ENCODE measurements at regions not wholly inside any gene's neighbourhood (a gene's known extent, or its start where the extent isn't known, plus 50 kb on each side); places are given as distances from the start of the nearest gene placed in this dataset.

- Histone ChIP-seq H3K36me3 (ENCODE audit: insufficient read depth, low read length) (no peaks in the 10 kb centered on the region), H3K4me3 (ENCODE audit: low read length) (no peak overlapping the region), H3K9me3 (ENCODE audit: control insufficient read depth in 1 of 2, insufficient read depth in 1 of 2, low read length in 2 of 2) (no peaks in the 10 kb centered on the region), H3K27ac (ENCODE audit: low read depth in 1 of 2, low read length in 2 of 2) (no peak overlapping the region), H3K27me3 (ENCODE audit: control insufficient read depth in 1 of 2, insufficient read depth in 2 of 2, low read length in 2 of 2) (no peaks in the 10 kb centered on the region), H3K4me1 (ENCODE audit: insufficient read depth, low read length) (no peaks in the 10 kb centered on the region)
- ATAC-seq (ENCODE audit: poor library complexity) (no peak), DNase-seq (no peak)
- no peak overlapping the region for H3K27ac Mint-ChIP-seq
- H3K27me3 Mint-ChIP-seq, result no peaks in the 10 kb centered on the region
- no peaks in the 10 kb centered on the region for H3K36me3 Mint-ChIP-seq (ENCODE audit: low read depth)
- POLR2A ChIA-PET, result no interaction called here
- no peak for TF ChIP-seq CTCF (IDR thresholded peaks at IDR 0.05)
- intact Hi-C loops (cut with DNase I, micrococcal nuclease), result no loop called here
- CTCF ChIA-PET, result no interaction called here
- no peaks in the 10 kb centered on the region for H3K4me1 Mint-ChIP-seq (ENCODE audit: low read depth)
- no peak overlapping the region for H3K4me3 Mint-ChIP-seq
- peaks cover 9% of the 10 kb centered on the region for H3K9me3 Mint-ChIP-seq
These were observed 301.5 kb downstream of the PYDC2 start for GRCh38 chr3:191762323-191762960.

- no peaks in the 10 kb centered on the region for H3K27me3 Mint-ChIP-seq
- H3K36me3 ChIP-seq (ENCODE audit: insufficient read depth, low read length), result no peaks in the 10 kb centered on the region
- no peak for TF ChIP-seq CTCF (IDR thresholded peaks at IDR 0.05)
- DNase-seq (no peak), ATAC-seq (ENCODE audit: poor library complexity) (no peak)
- no peaks in the 10 kb centered on the region for H3K4me1 ChIP-seq (ENCODE audit: insufficient read depth, low read length)
- H3K27me3 ChIP-seq (ENCODE audit: control insufficient read depth in 1 of 2, insufficient read depth in 2 of 2, low read length in 2 of 2), result no peaks in the 10 kb centered on the region
- H3K4me3 Mint-ChIP-seq, result no peak overlapping the region
- CTCF ChIA-PET, result no interaction called here
- no peak overlapping the region for H3K4me3 ChIP-seq (ENCODE audit: low read length)
- no peak overlapping the region for H3K27ac ChIP-seq (ENCODE audit: low read depth in 1 of 2, low read length in 2 of 2)
- POLR2A ChIA-PET, result no interaction called here
- H3K9me3 ChIP-seq (ENCODE audit: control insufficient read depth in 1 of 2, insufficient read depth in 1 of 2, low read length in 2 of 2), result no peaks in the 10 kb centered on the region
- intact Hi-C loops (cut with DNase I, micrococcal nuclease), result no loop called here
- H3K36me3 Mint-ChIP-seq (ENCODE audit: low read depth), result no peaks in the 10 kb centered on the region
- no peaks in the 10 kb centered on the region for H3K4me1 Mint-ChIP-seq (ENCODE audit: low read depth)
- peaks cover 16% of the 10 kb centered on the region for H3K9me3 Mint-ChIP-seq
- H3K27ac Mint-ChIP-seq, result no peak overlapping the region
These were observed 307.5 kb downstream of the PYDC2 start for GRCh38 chr3:191768421-191768820.

- no peak overlapping the region for H3K4me3 Mint-ChIP-seq
- H3K27ac ChIP-seq (ENCODE audit: low read depth in 1 of 2, low read length in 2 of 2), result no peak overlapping the region
- CTCF ChIA-PET, result no interaction called here
These were observed 309.6 kb downstream of the PYDC2 start for GRCh38 chr3:191770541-191770940.

More at GRCh38 chr3:191770541-191770940, 309.6 kb downstream of the PYDC2 start:
- H3K4me1 Mint-ChIP-seq (ENCODE audit: low read depth), result no peaks in the 10 kb centered on the region
- intact Hi-C loops (cut with DNase I, micrococcal nuclease), result no loop called here
- no peaks in the 10 kb centered on the region for H3K27me3 Mint-ChIP-seq
- ATAC-seq (ENCODE audit: poor library complexity) (no peak), DNase-seq (no peak)
- Histone ChIP-seq H3K4me3 (ENCODE audit: low read length) (no peak overlapping the region), H3K27me3 (ENCODE audit: control insufficient read depth in 1 of 2, insufficient read depth in 2 of 2, low read length in 2 of 2) (no peaks in the 10 kb centered on the region), H3K9me3 (ENCODE audit: control insufficient read depth in 1 of 2, insufficient read depth in 1 of 2, low read length in 2 of 2) (no peaks in the 10 kb centered on the region), H3K4me1 (ENCODE audit: insufficient read depth, low read length) (no peaks in the 10 kb centered on the region), H3K36me3 (ENCODE audit: insufficient read depth, low read length) (no peaks in the 10 kb centered on the region)
- H3K27ac Mint-ChIP-seq, result no peak overlapping the region
- peaks cover 20% of the 10 kb centered on the region for H3K9me3 Mint-ChIP-seq
- no peak for TF ChIP-seq CTCF (IDR thresholded peaks at IDR 0.05)
- no peaks in the 10 kb centered on the region for H3K36me3 Mint-ChIP-seq (ENCODE audit: low read depth)
- POLR2A ChIA-PET, result no interaction called here
